BLaER1 (cell line): ENCODE measurements at regions not wholly inside any gene's neighbourhood (a gene's known extent, or its start where the extent isn't known, plus 50 kb on each side); places are given as distances from the start of the nearest gene placed in this dataset.

ENCODE experiments used
- H3K27ac ChIP-seq: shearing (Covaris generic); formaldehyde crosslinking; 2 replicates; pipeline ENCODE4 v1.8.1; 2022
- H3K27me3 ChIP-seq: shearing (Covaris generic); formaldehyde crosslinking; 2 replicates; pipeline ENCODE4 v1.8.1; 2022
- H3K36me3 ChIP-seq: shearing (Covaris generic); formaldehyde crosslinking; 2 replicates; pipeline ENCODE4 v1.8.1; 2022
- H3K4me1 ChIP-seq: shearing (Covaris generic); formaldehyde crosslinking; 2 replicates; pipeline ENCODE4 v1.8.1; 2022
- H3K4me2 ChIP-seq: shearing (Covaris generic); formaldehyde crosslinking; 2 replicates; pipeline ENCODE4 v1.8.1; 2022
- H3K4me3 ChIP-seq: shearing (Covaris generic); formaldehyde crosslinking; 2 replicates; pipeline ENCODE4 v1.8.1; 2022
- H3K9ac ChIP-seq: shearing (Covaris generic); formaldehyde crosslinking; 2 replicates; pipeline ENCODE4 v1.8.1; 2022
- H3K9me3 ChIP-seq: shearing (Covaris generic); formaldehyde crosslinking; 2 replicates; pipeline ENCODE4 v1.8.1; 2022
- H4K20me1 ChIP-seq: shearing (Covaris generic); formaldehyde crosslinking; 2 replicates; pipeline ENCODE4 v1.8.1; 2022
- Cebpa-rat ChIP-seq: shearing (Covaris generic); IDR thresholded peaks from 2 replicates; pipeline ENCODE4 v1.8.1; 2022

DNA sequence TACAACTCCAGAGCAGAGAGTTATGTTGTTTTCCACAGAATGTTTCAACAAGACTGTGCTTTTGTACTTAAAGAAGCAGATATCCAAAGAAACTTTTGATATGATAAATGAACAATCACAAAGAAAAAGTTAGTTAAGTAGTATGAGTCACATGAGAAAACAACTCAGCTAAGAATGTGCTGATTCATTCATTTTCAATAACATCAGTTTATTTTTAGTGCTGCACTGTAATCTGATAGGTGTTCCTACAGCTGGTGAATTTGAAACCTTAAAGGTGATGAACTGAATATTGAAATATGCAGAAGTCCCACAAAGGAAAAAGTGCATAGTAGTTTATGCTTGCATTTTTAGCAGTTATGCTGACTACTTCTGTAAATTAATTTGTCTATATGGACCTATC is 180.3 kb upstream of the TENM3 start:
- TF ChIP-seq Cebpa-rat: no peak
- no peak overlapping the region for H3K27ac ChIP-seq
- H4K20me1 ChIP-seq: no peaks in the 10 kb centered on the region
- no peak overlapping the region for H3K9ac ChIP-seq
- H3K36me3 ChIP-seq: no peaks in the 10 kb centered on the region
- no peak overlapping the region for H3K4me2 ChIP-seq
- no peaks in the 10 kb centered on the region for H3K9me3 ChIP-seq
- H3K27me3 ChIP-seq: no peaks in the 10 kb centered on the region
- H3K4me3 ChIP-seq: no peak overlapping the region
- H3K4me1 ChIP-seq: no peaks in the 10 kb centered on the region

DNA sequence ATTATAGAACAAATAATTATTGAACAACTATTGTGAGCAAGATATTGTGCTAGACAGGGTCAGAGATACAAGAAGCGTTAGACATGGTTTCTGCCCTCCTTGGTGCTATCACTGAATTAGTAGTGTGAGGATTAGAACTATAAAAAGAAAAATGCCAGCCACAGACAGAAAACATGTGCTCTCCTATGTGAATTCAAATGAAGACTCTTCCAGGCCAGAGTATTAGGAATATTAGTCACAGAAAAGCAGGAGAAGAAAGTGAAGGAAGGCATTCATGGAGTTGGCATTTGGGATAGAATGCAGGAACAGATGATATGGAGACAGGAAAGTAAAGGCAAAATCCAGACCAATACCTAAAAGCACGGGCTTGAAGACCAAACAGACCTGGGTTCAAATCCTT is 179.6 kb upstream of the TENM3 start:
- Histone ChIP-seq H3K27ac (no peak overlapping the region), H3K9me3 (no peaks in the 10 kb centered on the region), H3K9ac (no peak overlapping the region), H4K20me1 (no peaks in the 10 kb centered on the region), H3K27me3 (no peaks in the 10 kb centered on the region), H3K4me3 (no peak overlapping the region), H3K36me3 (no peaks in the 10 kb centered on the region), H3K4me1 (no peaks in the 10 kb centered on the region), H3K4me2 (no peak overlapping the region)
- no peak for TF ChIP-seq Cebpa-rat

DNA sequence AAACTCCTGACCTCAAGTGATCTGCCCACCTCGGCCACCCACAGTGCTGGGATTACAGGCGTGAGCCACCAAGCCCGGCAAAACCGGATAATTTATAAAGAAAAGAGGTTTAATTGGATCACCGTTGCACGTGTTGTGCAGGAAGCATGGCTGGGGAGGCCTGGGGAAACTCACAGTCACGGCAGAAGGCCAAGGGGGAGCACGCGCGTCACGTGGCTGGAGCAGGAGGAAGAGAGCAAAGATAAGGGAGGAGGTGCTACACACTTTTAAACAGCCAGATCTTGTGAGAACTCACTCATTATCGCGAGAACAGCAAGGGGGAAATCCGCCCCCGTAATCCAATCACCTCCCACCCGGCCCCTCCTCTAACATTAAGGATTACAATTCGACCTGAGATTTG is 177.9 kb upstream of the TENM3 start:
- Histone ChIP-seq H3K4me3 (no peak overlapping the region), H3K4me2 (no peak overlapping the region), H3K9me3 (no peaks in the 10 kb centered on the region), H3K36me3 (no peaks in the 10 kb centered on the region), H3K27me3 (no peaks in the 10 kb centered on the region), H4K20me1 (no peaks in the 10 kb centered on the region), H3K4me1 (no peaks in the 10 kb centered on the region), H3K27ac (no peak overlapping the region), H3K9ac (no peak overlapping the region)
- TF ChIP-seq Cebpa-rat: no peak

DNA sequence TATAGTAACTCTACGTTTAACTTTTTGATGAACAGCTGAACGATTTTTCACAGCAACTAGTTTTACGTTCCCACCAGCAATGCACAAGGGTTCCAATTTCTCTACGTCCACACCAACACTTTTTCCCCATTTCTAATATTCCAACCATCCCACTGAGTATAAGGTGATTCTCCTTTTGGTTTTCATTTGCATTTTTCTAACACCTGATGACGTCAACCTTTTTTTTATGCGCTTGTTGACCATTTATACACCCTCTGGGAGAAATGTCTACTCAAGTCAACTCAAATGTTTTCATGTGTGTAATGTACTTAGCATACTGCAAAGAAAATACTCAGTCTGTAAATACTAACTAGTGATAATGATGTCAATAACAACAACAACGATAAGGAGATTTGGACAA is 177.2 kb upstream of the TENM3 start:
- Histone ChIP-seq H3K36me3 (no peaks in the 10 kb centered on the region), H3K4me3 (no peak overlapping the region), H3K27me3 (no peaks in the 10 kb centered on the region), H3K4me2 (no peak overlapping the region), H3K27ac (no peak overlapping the region), H4K20me1 (no peaks in the 10 kb centered on the region), H3K9ac (no peak overlapping the region), H3K4me1 (no peaks in the 10 kb centered on the region), H3K9me3 (no peaks in the 10 kb centered on the region)
- TF ChIP-seq Cebpa-rat: no peak

DNA sequence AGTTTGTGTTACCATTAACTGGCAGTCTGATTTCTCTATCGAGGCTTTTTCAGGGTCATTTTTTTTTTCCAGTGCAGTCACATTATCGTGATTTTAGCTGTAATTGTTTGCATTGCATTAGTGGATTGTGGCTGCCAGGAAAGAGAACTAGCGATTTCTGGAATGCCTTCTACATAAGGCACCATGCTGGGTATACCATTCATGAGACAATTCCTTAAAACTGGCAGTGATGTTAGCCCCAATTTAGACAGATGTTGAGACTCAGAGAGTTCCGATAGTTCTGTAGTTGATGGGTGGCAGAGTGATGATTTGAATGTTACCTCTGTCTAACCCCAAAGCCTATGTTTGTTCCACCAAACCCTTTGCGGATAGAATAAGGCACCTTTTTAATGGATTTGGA is 175.4 kb upstream of the TENM3 start:
- Histone ChIP-seq H3K36me3 (no peaks in the 10 kb centered on the region), H3K27ac (no peak overlapping the region), H3K9me3 (no peaks in the 10 kb centered on the region), H4K20me1 (no peaks in the 10 kb centered on the region), H3K4me2 (no peak overlapping the region), H3K4me3 (no peak overlapping the region), H3K27me3 (no peaks in the 10 kb centered on the region), H3K4me1 (no peaks in the 10 kb centered on the region), H3K9ac (no peak overlapping the region)
- no peak for TF ChIP-seq Cebpa-rat

DNA sequence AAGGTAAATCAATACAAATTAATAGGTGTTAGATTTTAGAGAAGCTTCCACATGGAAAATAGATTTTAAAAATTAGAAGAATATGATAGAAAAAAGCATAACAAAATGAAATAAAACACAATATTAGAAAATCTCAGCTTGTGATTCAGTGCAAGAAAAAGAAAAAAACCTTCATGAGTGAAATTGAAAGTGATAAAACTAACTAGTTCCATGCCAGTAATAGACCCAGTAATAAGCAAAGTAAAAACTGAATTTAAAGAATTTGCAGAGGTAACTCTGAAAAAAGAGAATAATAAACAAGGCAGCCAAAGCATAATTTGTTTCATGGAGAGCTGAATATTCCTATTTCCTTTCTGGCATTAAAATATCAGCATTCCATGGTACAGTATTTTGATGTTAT is 174.3 kb upstream of the TENM3 start:
- TF ChIP-seq Cebpa-rat: no peak
- no peaks in the 10 kb centered on the region for H3K4me1 ChIP-seq
- H3K27ac ChIP-seq: no peak overlapping the region
- H3K9me3 ChIP-seq: no peaks in the 10 kb centered on the region
- H3K9ac ChIP-seq: no peak overlapping the region
- H3K4me2 ChIP-seq: no peak overlapping the region
- H3K36me3 ChIP-seq: no peaks in the 10 kb centered on the region
- no peak overlapping the region for H3K4me3 ChIP-seq
- H3K27me3 ChIP-seq: no peaks in the 10 kb centered on the region
- H4K20me1 ChIP-seq: no peaks in the 10 kb centered on the region

DNA sequence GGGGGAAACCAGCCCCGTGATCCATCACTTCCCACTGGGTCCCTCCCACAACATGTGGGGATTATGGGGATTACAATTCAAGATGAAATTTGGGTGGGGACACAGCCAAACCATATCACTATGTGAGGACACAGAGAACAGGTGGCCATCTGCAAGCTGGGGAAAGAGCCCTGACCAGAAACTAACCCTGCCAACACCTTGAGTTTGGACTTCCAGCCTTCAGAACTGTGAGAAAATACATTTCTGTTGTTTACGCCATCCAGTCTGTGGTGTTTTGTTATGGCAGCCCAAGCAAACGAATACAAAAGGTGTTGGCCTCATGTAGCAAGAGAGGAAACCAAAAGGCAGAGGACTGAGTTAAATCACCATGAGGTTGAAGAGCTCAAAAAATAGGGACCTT is 169.9 kb upstream of the TENM3 start:
- no peaks in the 10 kb centered on the region for H3K36me3 ChIP-seq
- H4K20me1 ChIP-seq: no peaks in the 10 kb centered on the region
- no peak overlapping the region for H3K4me2 ChIP-seq
- no peaks in the 10 kb centered on the region for H3K4me1 ChIP-seq
- H3K27ac ChIP-seq: no peak overlapping the region
- no peak overlapping the region for H3K9ac ChIP-seq
- no peaks in the 10 kb centered on the region for H3K27me3 ChIP-seq
- no peaks in the 10 kb centered on the region for H3K9me3 ChIP-seq
- TF ChIP-seq Cebpa-rat: no peak
- H3K4me3 ChIP-seq: no peak overlapping the region

DNA sequence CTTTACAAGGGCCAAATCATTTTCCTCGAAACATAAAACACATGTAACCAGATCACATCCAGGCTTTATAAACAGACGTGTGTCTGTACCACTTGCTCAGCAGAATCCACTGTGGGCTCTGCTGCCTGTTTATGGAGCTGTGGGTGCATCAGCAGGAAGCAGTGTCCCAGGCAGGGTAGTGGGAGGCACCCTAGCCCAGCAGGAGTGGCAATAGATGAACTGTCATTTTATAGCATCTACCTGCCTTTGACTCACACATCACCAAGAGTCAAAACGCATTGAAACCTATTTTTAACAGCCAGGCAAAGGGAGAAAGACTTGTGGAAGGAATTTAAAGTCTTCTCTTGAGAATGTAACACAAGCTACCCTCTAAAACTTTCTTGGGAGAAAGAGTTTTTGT is 169.1 kb upstream of the TENM3 start:
- H3K36me3 ChIP-seq: no peaks in the 10 kb centered on the region
- no peaks in the 10 kb centered on the region for H3K27me3 ChIP-seq
- no peak overlapping the region for H3K27ac ChIP-seq
- TF ChIP-seq Cebpa-rat: no peak
- H3K9me3 ChIP-seq: no peaks in the 10 kb centered on the region
- H3K4me2 ChIP-seq: no peak overlapping the region
- no peak overlapping the region for H3K9ac ChIP-seq
- no peaks in the 10 kb centered on the region for H4K20me1 ChIP-seq
- no peaks in the 10 kb centered on the region for H3K4me1 ChIP-seq
- H3K4me3 ChIP-seq: no peak overlapping the region

DNA sequence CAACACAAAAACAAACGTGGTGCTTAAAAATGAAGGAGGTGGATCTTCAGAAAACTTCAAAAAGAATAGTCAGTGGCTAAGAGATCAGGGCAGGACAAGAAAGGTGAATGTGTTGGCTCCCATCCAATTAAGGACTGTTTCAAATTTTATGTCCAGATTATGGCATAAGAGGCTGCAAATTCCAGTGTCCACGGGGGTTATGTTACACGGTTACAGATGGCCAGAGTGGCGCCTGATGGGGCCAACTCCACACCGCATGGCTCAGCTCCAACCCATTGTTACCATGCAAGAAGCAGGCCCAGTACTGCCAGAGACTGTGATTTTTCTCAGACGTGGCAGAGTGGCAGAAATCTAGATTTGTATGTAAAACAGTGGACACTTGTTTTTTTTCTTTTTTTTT is 168.4 kb upstream of the TENM3 start:
- Histone ChIP-seq H4K20me1 (no peaks in the 10 kb centered on the region), H3K4me2 (no peak overlapping the region), H3K4me3 (no peak overlapping the region)

DNA sequence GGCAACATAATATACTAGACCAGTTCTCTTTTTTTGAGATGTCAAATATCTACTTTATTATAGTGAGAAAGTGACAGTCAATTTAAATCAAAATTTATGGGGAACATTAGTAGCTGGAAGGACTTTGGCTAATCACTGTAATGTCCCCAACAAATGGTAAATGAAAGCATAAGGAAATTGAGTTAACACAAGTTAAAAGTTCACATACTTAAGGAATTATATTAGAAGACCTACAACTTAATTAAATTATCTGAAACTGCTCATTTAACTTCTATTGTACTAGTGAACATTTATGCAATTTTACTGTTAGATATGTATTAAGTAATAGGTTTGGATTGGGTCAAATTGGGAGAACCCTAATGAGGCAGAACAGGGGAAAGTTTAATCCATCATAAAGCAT is 160.3 kb upstream of the TENM3 start:
- Histone ChIP-seq H3K9ac (no peak overlapping the region), H3K4me2 (no peak overlapping the region), H3K36me3 (no peaks in the 10 kb centered on the region), H3K4me1 (no peaks in the 10 kb centered on the region), H3K4me3 (no peak overlapping the region), H3K27me3 (no peaks in the 10 kb centered on the region), H3K9me3 (no peaks in the 10 kb centered on the region), H4K20me1 (no peaks in the 10 kb centered on the region), H3K27ac (no peak overlapping the region)
- no peak for TF ChIP-seq Cebpa-rat

More for the DNA sequence above, 168.4 kb upstream of the TENM3 start:
- no peaks in the 10 kb centered on the region for H3K27me3 ChIP-seq
- H3K9ac ChIP-seq: no peak overlapping the region
- no peak for TF ChIP-seq Cebpa-rat
- no peaks in the 10 kb centered on the region for H3K4me1 ChIP-seq
- H3K27ac ChIP-seq: no peak overlapping the region
- no peaks in the 10 kb centered on the region for H3K36me3 ChIP-seq
- no peaks in the 10 kb centered on the region for H3K9me3 ChIP-seq

DNA sequence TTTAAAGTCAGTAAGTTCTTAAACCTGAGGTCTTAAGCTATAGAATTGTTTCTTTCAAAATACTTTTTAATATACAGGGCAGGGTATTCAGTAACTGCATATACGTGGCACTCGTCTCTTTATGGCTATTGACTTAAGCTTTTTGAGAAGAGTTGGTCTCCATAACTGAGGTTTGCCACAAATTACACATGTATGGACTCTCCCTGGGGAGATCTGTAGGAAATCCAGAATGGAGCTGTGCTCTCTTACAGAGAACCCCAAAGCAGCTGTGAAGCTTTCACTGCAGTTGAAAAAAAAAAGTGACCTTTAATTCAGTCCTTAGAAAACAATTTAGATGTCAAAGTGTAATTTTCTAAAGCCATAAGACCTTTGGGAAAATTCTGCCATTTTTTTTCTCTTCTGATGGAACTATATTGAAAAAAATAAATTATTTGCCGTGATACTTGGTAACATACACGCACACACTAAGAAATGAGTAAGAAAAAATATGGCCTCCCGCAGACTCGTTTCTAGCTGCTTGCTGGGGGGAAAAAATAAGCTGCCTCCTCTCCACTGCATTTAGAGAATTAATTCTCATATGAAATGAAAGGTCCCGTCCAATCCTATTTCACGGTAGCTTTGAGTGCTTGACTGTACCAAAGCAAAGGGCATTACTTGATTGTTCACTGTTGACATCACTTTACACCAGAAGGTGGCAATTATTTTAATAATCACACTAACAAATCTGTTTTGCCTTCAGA is 159.4 kb upstream of the TENM3 start:
- H3K9ac ChIP-seq: no peak overlapping the region
- no peak for TF ChIP-seq Cebpa-rat
- no peak overlapping the region for H3K4me2 ChIP-seq
- no peaks in the 10 kb centered on the region for H3K36me3 ChIP-seq
- H3K4me3 ChIP-seq: no peak overlapping the region
- no peaks in the 10 kb centered on the region for H4K20me1 ChIP-seq
- no peaks in the 10 kb centered on the region for H3K9me3 ChIP-seq
- H3K27ac ChIP-seq: no peak overlapping the region
- H3K27me3 ChIP-seq: no peaks in the 10 kb centered on the region
- H3K4me1 ChIP-seq: no peaks in the 10 kb centered on the region
